HT1080 (cell line): ENCODE measurements at regions not wholly inside any gene's neighbourhood (a gene's known extent, or its start where the extent isn't known, plus 50 kb on each side); places are given as distances from the start of the nearest gene placed in this dataset.
"Not testable (repeated sequence)": the region's sequence is repeated elsewhere in the genome, so short reads cannot be mapped to it uniquely, and the experiment has no call there.

Source experiments
- DNase-seq: peaks from one replicate; pipeline ENCODE4 v3.0.0-alpha.2; 2015; ENCODE audit warnings: low read depth

DNA sequence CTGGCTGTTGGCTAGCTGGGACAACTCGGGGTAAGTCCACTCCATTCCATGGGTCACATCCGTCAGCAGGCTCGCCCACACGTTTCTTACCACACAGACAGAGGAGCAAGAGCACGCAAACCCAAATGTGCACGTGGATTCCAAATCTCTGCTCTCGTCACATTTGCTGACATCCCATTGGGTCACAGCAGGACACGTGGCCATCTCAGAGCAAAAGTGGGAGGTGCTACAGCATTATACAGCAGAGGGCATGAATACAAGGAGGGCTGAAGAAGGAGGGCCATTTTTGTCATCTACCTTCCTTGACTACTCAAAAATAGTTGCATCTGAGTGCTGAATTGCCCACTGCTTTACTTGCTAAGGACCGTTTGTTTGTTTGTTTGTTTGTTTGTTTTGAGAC, 84.7 kb downstream of the RBBP6 start:
- no peak for DNase-seq

- no peak for DNase-seq
Observed at GRCh38 chr16:24626256-24626655, 86.9 kb downstream of the RBBP6 start.

DNA sequence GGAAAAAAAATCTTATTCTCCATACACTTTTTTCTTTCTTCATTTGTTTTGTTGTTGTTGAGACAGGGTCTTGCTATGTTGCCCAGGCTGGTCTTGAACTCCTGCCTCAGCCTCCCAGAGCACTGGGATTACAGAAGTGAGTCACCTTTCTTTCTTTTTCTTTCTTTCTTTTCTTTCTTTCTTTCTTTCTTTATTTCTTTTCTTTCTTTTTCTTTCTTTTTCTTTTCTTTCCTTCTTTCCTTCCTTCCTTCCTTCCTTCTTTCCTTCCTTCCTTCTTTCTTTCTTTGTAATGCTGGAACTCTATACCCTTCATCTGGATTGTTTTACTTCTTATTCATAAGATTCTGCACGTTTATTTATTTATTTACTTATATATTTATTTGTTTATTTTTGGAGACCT, 94.5 kb upstream of the TNRC6A start:
- DNase-seq = no peak

- peak; percentile 88 for DNase-seq
Observed at GRCh38 chr16:24635900-24636610, 93.4 kb upstream of the TNRC6A start.

DNA sequence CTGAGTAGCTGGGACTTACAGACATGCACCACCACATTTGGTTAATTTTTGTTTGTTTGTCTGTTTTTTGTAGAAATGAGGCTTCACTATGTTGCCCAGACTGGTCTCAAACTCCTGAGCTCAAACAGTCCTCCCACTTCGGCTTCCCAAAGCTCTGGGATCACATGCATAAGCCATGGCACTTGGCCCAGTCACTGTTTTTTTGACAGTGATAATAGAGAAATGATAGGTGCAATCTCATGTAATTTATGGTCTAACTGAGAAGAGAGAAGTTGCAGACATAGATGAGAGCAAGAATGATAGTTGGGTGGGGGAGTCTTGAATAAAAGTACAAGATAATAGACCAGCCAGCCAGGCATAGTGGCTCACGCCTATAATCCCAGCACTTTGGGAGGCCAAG, 89.7 kb upstream of the TNRC6A start:
- DNase-seq = no peak

DNA sequence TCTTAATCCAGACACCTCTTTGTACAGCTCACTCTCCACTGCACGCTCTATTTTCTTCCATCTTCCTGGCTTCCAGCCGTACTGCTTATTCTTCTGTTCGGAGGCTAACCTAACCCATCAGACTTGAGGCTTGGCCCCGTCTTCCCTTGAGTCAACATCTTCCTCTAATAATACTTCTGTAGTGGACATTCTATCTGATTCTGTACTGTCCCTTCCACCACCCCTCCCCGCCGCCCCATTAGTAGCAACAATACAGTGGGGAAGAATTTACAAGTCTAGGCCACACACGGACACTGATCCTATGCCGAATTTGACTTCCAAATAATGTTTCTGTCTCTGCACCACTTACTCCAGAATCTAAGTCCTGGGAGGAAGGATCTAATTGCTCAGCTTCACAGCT, 86.0 kb upstream of the TNRC6A start:
- DNase-seq = no peak

GRCh38 chr16:24645739-24646645, 83.5 kb upstream of the TNRC6A start:
- peak; percentile 99 for DNase-seq

GRCh38 chr16:24646646-24646995, 82.8 kb upstream of the TNRC6A start:
- no peak for DNase-seq

DNA sequence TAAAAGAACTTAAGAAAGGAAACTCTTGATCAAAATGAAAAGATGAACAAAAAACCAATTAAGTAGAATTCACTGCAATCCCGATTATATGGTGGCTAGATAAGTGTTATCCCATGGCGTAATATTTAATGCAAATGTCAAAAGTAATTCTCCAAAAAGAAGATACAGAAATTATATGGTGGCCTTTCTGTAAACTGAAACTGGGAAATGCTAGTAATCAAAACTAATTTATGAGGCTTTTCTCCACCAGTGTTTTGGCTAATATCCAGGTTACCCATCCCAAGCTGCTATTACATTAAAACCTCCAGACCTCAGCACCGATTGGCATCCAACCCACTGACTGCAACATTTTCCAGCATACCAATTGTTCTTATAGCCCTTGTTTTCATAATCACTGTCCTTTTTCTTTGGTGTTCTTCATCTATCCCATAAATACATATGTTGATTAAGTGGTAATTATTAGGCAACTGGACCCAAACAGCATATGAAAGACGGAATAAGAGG, 77.2 kb upstream of the TNRC6A start:
- DNase-seq = no peak

GRCh38 chr16:24652803-24653202, 76.6 kb upstream of the TNRC6A start:
- DNase-seq = no peak

DNA sequence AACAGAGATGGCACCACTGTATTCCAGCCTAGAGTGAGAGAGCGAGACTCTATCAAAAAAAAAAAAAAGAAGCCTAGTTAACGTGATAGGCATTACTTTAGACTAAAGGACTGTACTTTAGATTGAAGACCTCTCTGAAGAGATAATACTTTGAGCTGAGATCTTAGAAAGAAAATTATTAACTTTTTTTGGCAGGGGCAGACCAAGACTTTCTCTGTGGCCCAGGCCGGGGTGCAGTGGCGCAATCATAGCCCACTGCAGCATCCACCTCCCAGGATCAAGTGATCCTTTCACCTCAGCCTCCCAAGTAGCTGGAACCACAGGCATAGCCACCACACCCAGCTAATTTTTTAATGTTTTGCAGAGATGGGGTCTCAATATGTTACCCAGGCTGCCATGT, 75.7 kb upstream of the TNRC6A start:
- no peak for DNase-seq

GRCh38 chr16:24665942-24666341, 63.5 kb upstream of the TNRC6A start:
- not testable (repeated sequence) for DNase-seq

DNA sequence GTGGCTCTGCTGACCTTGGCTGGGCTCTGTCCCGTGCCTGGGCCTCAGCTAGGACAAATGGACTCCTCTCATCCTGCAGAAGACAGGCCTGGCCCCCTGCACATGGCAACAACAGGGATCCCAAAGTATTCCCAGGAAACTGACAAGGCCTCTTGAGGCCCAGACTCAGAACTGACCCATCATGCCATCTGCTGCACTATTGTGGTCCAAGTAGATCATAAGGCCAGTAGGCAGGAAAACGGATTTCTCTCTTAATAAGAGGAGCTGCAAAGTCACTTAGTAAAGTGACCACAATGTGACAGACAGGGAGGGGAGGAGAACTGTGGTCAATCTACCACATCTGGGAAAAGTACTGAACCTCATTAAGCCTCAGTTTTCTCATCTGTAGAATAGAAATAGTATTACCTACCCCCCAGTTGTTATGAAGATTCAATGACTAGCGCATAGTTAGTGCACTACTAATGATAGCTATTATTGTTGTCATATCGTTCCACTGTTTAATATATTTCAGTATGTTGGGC, 62.1 kb upstream of the TNRC6A start:
- no peak for DNase-seq

GRCh38 chr16:24668481-24669061, 60.9 kb upstream of the TNRC6A start:
- DNase-seq = peak; percentile 29

DNA sequence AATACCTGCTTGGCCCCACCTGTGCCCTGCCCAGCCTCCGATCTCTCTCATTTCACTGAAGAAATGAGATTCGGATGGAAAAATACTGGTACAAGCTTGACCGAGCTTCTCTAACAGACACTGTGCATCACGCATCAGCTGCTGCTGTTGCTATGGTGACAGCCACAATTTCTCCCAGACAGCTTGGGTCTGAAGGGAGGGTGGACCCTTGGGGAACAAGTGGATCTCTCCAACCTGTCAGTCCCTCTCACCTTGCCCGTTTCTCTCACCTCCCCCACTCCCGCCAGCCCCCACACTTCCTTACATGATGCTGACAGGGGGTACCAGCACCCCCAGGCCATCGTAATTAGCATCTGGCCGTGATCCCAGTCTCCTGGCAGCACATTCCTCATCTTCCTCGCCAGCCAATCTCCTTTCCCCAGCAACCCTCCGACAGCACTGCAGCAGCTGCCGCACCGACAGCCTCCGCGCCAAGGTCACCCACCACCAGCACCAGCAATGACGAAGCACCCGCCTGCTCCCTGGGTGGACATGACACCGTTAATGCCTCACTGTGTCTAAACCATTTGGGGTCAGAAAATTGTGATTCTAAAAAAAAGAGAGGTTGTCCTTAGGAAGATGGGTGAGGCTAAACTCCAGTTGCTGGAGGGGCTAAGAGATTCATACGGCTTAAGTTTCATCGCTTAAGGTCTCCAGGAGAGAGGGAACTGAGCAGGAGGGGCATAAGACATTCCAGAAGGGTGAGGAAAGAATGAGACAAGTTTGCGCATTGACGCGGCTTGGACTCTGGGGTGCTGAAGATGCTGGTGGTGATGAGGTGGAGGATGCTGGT, 58.6 kb upstream of the TNRC6A start:
- DNase-seq = peak; percentile 83

GRCh38 chr16:24671455-24671954, 57.9 kb upstream of the TNRC6A start:
- DNase-seq = no peak

DNA sequence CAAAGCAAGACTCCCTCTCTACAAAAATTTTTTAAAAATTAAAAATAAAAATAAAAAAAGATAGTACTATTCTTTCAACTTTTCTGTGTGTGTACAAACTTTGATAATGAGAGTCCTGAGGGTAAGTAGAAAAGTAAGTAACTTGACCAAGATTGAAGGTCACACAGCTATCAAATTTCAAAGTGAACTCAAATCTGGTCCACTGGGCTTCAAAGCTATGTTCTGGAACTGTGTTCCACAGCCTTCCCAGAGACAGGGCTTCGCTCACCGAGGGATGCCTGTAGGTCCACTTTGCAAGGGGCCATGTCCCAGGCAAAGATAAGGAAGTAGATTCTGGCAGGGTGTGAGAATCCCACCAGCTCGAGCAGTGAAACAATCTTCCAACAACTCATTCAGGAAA, 56.3 kb upstream of the TNRC6A start:
- no peak for DNase-seq

DNA sequence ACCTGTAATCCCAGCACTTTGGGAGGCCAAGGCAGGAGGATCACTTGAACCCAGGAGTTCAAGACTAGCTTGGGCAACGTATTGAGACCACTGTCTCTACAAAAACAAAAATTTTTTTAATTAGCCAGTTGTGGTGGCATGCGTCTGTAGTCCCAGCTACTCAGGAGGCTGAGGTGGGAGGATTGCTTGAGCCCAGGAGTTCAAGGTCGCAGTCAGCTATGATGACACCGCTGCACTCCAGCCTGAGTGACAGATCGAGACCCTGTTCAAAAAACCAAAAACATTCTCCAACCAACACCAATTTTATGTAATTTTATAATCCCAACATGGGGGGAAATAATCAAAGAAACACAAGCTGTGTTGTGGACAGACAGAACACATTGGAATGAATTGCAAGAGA, 54.6 kb upstream of the TNRC6A start:
- DNase-seq = no peak

GRCh38 chr16:24677388-24677787, 52.1 kb upstream of the TNRC6A start:
- no peak for DNase-seq
